WTC11 (cell line): ENCODE measurements at regions not wholly inside any gene's neighbourhood (a gene's known extent, or its start where the extent isn't known, plus 50 kb on each side); places are given as distances from the start of the nearest gene placed in this dataset.

Experiments used
- ATAC-seq: fragments of 200-7000 bp; cut with Tn5 transposase; 2 replicates; pipeline ENCODE4 v1.10.0; 2021; ENCODE audit warnings: mild to moderate bottlenecking, moderate library complexity
- CTCF ChIA-PET: fragments of 300-600 bp; sonication (Branson Sonifier 250); formaldehyde crosslinking; loops from one replicate; lab custom pipeline; 2021; ENCODE audit warnings: antibody characterized with exemption; lab: Charles Lee
- POLR2A ChIA-PET: fragments of 350-600 bp; sonication (Branson Sonifier 250); formaldehyde crosslinking; loops from one replicate; lab custom pipeline; 2021; ENCODE audit warnings: antibody characterized with exemption; lab: Charles Lee
- DNase-seq: peaks from one replicate; pipeline ENCODE4 v3.0.0; 2021; ENCODE audit warnings: low spot score
- H3K27ac Mint-ChIP-seq: 2 replicates; pipeline ENCODE4 v1.8.0; 2021; ENCODE audit warnings: mixed read lengths
- H3K27me3 Mint-ChIP-seq: 2 replicates; pipeline ENCODE4 v1.8.0; 2021; ENCODE audit warnings: low read depth, mild to moderate bottlenecking, moderate library complexity, mixed read lengths
- H3K36me3 Mint-ChIP-seq: 2 replicates; pipeline ENCODE4 v1.8.0; 2021; ENCODE audit warnings: mixed read lengths
- H3K4me1 Mint-ChIP-seq: 2 replicates; pipeline ENCODE4 v1.8.0; 2022; ENCODE audit warnings: mixed read lengths
- H3K4me3 Mint-ChIP-seq: 2 replicates; pipeline ENCODE4 v1.8.0; 2021; ENCODE audit warnings: mild to moderate bottlenecking, moderate library complexity, mixed read lengths
- H3K9me3 Mint-ChIP-seq: 2 replicates; pipeline ENCODE4 v1.8.0; 2021; ENCODE audit warnings: mixed read lengths
- CREB1 ChIP-seq: sonication (generic); formaldehyde crosslinking; IDR thresholded peaks from 2 replicates; pipeline ENCODE4 v1.8.0; 2023; ENCODE audit warnings: mild to moderate bottlenecking, missing genetic modification reagents
- CTCF ChIP-seq: fragments of 200-600 bp; IDR thresholded peaks from 2 replicates; pipeline ENCODE4 v1.8.0; 2022; ENCODE audit warnings: antibody characterized with exemption
- E2F1 ChIP-seq: sonication (generic); formaldehyde crosslinking; IDR thresholded peaks from 2 replicates; pipeline ENCODE4 v1.8.0; 2022; ENCODE audit warnings: mild to moderate bottlenecking, missing genetic modification reagents
- E2F5 ChIP-seq: sonication (generic); formaldehyde crosslinking; IDR thresholded peaks from 2 replicates; pipeline ENCODE4 v1.8.1; 2022; ENCODE audit warnings: mild to moderate bottlenecking, moderate library complexity, missing genetic modification reagents
- GTF2I ChIP-seq: fragments of 250-450 bp; sonication (Bioruptor Pico); conservative IDR thresholded peaks from 2 replicates; pipeline ENCODE4 v1.4.0; 2021; ENCODE audit warnings: mild to moderate bottlenecking
- HMGXB4 ChIP-seq: sonication (generic); formaldehyde crosslinking; IDR thresholded peaks from 2 replicates; pipeline ENCODE4 v1.8.1; 2023; ENCODE audit warnings: mild to moderate bottlenecking, moderate library complexity, missing genetic modification reagents
- IRF1 ChIP-seq: sonication (generic); formaldehyde crosslinking; IDR thresholded peaks from 2 replicates; pipeline ENCODE4 v1.8.0; 2023; ENCODE audit warnings: missing genetic modification reagents
- KAT7 ChIP-seq: sonication (generic); formaldehyde crosslinking; IDR thresholded peaks from 2 replicates; pipeline ENCODE4 v1.8.1; 2023; ENCODE audit warnings: missing genetic modification reagents, mild to moderate bottlenecking, borderline replicate concordance
- MYBL2 ChIP-seq: sonication (generic); formaldehyde crosslinking; IDR thresholded peaks from 2 replicates; pipeline ENCODE4 v1.8.1; 2023; ENCODE audit warnings: mild to moderate bottlenecking, moderate library complexity, missing genetic modification reagents
- STAT6 ChIP-seq: sonication (generic); formaldehyde crosslinking; conservative IDR thresholded peaks from 2 replicates; pipeline ENCODE4 v1.8.1; 2023; ENCODE audit warnings: mild to moderate bottlenecking, low read depth, missing genetic modification reagents, moderate library complexity
- TP53 ChIP-seq: sonication (generic); formaldehyde crosslinking; IDR thresholded peaks from 2 replicates; pipeline ENCODE4 v1.8.1; 2023; ENCODE audit warnings: mild to moderate bottlenecking, missing genetic modification reagents
- ZNF121 ChIP-seq: sonication (generic); formaldehyde crosslinking; IDR thresholded peaks from 2 replicates; pipeline ENCODE4 v1.8.0; 2023; ENCODE audit warnings: missing genetic modification reagents
- ZNF138 ChIP-seq: sonication (generic); formaldehyde crosslinking; conservative IDR thresholded peaks from 2 replicates; pipeline ENCODE4 v1.8.1; 2022; ENCODE audit warnings: mild to moderate bottlenecking, moderate library complexity, missing genetic modification reagents
- ZNF219 ChIP-seq: sonication (generic); formaldehyde crosslinking; IDR thresholded peaks from 2 replicates; pipeline ENCODE4 v1.8.0; 2023; ENCODE audit warnings: missing genetic modification reagents, mild to moderate bottlenecking, borderline replicate concordance
- ZNF396 ChIP-seq: fragments of 250-450 bp; sonication (Bioruptor Pico); IDR thresholded peaks from 2 replicates; pipeline ENCODE4 v1.8.0; 2021; ENCODE audit warnings: mild to moderate bottlenecking, moderate library complexity, borderline replicate concordance

- peaks cover 22% of the 10 kb centered on the region for H3K4me1 Mint-ChIP-seq
- ChIA-PET POLR2A (no interaction called here), CTCF (no interaction called here)
- DNase-seq (no peak), ATAC-seq (no peak)
- peaks cover 3% of the 10 kb centered on the region for H3K27me3 Mint-ChIP-seq
- no peaks in the 10 kb centered on the region for H3K36me3 Mint-ChIP-seq
- no peak overlapping the region for H3K27ac Mint-ChIP-seq
- no peaks in the 10 kb centered on the region for H3K9me3 Mint-ChIP-seq
- TF ChIP-seq E2F5 (CRISPR knock-in tag) (no peak), E2F1 (CRISPR knock-in tag) (no peak), HMGXB4 (CRISPR knock-in tag) (no peak)
- H3K4me3 Mint-ChIP-seq: no peak overlapping the region
Observed at GRCh38 chr5:93964421-93964820, 223.0 kb upstream of the POU5F2 start.

GRCh38 chr5:93960042-93960441 is 218.6 kb upstream of the POU5F2 start:
- no peak overlapping the region for H3K27ac Mint-ChIP-seq
- DNase-seq (no peak), ATAC-seq (no peak)
- H3K9me3 Mint-ChIP-seq: no peaks in the 10 kb centered on the region
- ChIA-PET POLR2A (interaction anchor here (0.6 kb wide), 1 partner anchor 1897 kb away, joined by 6 read pairs; no protein-coding TSS in a partner anchor), CTCF (no interaction called here)
- TF ChIP-seq STAT6 (CRISPR knock-in tag) (no peak), TP53 (CRISPR knock-in tag) (no peak), IRF1 (CRISPR knock-in tag) (no peak), ZNF396 (CRISPR knock-in tag) (no peak), GTF2I (CRISPR knock-in tag) (no peak), CTCF (no peak), KAT7 (no peak), ZNF138 (CRISPR knock-in tag) (no peak), MYBL2 (no peak), CREB1 (CRISPR knock-in tag) (no peak), ZNF219 (CRISPR knock-in tag) (no peak), ZNF121 (CRISPR knock-in tag) (no peak)
- H3K27me3 Mint-ChIP-seq: no peaks in the 10 kb centered on the region
- H3K4me1 Mint-ChIP-seq: peaks cover 6% of the 10 kb centered on the region
- no peak overlapping the region for H3K4me3 Mint-ChIP-seq
- H3K36me3 Mint-ChIP-seq: no peaks in the 10 kb centered on the region
